Fibroblast of skin of left biceps (primary cell): ENCODE measurements at regions not wholly inside any gene's neighbourhood (a gene's known extent, or its start where the extent isn't known, plus 50 kb on each side); places are given as distances from the start of the nearest gene placed in this dataset.

Experiments
- DNase-seq, 2 experiments: peaks; one replicate each; pipeline ENCODE4 v3.0.0-alpha.2; 2013; ENCODE audit warnings: low read depth in 2 of 2

DNA sequence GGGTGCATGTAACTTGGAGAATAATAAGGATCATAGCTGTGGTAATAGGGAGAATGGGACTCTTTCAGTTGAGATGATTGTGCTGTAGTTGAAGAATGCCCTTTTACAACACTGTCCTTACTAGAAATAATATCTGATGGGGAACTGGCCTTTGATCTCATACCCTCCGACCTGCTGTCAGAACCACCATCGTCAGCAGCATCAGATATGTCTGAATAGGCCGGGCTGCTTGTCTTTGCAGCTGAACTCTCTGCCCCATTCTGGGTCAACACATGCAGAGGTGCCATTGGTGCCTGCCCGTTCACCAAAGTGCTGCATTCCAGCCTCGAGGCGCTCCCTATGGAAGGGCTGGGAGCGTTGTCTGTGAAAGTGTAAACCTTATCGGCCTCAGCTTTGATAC, 99.1 kb downstream of the ZNF608 start:
- no peak for DNase-seq

DNA sequence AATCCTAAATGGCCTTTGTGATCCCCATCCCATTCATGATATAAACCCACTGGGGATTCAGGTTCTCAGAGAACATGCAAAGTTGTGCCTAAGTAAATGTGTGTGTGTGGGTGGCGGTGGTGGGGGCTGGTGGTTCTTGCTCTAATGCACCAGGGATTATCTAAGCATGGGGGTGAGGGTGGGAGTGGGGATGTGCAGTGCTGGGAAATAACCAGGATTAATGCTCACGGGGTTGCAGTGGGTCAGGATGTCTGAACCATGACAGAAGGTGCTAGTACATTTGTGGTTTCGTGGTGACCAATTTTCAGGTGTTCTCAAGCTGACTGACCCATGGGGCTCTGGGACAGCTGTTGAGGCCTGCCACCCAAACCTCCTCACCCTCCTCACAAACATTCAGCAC, 101.0 kb downstream of the ZNF608 start:
- no peak for DNase-seq

DNA sequence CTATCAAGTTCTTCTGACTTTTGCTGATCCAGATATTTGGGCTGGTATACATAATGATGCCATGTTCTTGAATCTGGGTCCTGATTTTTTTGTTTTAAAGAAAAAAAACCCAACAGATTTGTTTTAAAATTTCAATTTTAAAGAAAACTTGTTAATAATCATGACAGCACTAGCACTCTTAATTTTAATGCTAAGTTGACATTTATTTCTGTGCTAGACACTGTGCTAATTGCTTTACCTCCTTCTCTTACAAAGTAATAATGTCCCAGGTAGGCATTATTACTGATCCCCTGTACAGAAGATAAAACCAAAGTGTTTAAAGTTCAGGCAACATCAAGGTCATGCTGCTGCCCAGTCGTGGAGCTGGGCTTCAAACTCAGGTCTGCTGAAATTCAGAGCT, 101.9 kb downstream of the ZNF608 start:
- DNase-seq: no peak

DNA sequence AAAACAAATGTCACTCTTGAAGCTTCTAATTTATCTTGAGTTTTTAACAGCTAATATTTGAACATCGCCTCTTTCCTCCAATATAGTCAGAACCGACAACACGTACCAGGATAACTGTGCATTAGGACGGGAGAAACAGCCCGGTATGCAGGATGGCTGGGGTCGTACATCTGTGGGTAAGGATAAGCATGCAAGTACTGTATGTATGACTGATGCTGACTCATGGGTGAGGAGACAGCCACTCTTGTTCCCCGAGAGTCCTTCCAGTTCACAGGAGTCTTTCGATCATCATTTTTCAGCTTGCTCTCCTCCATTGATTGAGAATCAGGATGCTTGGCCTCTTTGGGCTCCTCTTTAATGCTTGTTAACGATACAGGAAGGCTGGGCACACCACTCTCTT, 102.3 kb downstream of the ZNF608 start:
- DNase-seq: no peak

DNA sequence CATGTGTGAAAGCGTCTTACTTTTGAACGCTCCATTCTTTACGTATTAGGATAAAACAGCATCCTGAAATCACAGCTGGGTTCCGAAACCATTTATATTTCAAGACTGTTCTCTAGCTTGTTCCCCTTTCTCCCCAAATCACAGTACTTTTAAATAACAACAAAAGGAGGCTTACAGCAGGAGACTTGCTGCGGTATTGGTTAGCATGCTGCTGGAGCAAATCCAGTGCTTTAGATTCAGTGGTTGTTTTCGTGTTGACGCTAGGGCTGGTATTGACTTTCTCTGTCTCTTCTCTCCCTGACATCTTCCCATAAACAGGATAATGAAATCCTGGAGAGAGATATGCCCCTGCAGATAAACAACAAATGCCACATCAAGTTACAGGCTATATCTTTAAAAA, 103.1 kb downstream of the ZNF608 start:
- no peak for DNase-seq

DNA sequence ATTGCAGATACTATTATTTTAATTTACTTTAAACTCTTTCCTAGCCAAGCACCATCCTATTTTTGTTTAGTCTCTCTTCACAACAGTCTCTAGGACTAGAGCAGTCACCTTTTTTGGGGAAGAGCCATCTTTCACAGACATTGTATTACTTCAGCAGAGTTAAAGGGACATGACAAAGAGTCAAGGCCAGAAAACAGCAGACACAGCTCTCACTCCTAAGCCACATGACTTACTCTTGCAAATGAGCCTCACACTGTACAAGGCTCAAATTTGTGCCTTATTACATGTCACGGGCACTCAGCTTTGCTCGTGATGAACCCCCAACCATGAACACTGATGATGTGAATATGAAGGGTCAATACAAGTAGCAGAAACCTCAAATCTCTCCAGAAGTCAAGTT, 104.3 kb downstream of the ZNF608 start:
- DNase-seq: no peak

DNA sequence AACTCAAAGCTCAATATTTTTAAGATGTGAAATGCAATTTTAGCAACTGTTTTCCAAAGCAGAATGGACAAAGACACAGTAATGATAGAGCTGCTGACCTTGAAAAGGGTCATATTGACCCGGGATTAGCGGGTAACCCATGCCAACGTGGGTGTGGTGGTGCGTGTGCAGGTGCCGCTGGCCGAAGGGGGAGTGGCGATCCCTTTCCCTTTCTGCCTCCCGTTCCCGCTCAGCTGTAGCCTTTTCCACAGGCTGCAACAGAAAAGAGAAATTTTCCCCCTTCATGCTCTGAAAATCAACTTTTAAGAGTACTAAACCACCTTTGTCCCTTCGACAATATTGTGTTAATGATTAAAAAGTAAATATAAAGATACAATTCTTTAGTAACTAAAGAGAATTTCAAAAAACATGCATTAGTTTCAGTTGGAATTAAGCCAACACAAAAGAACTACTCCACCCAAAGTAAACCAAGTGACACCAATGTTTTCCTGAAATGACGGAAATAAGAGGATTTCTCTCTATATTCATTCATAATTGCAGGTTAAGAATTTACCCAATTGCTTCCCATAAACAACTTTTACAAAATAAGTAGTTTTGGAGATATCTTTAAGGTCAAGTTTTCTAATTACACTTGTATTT, 105.2 kb downstream of the ZNF608 start:
- DNase-seq: no peak

DNA sequence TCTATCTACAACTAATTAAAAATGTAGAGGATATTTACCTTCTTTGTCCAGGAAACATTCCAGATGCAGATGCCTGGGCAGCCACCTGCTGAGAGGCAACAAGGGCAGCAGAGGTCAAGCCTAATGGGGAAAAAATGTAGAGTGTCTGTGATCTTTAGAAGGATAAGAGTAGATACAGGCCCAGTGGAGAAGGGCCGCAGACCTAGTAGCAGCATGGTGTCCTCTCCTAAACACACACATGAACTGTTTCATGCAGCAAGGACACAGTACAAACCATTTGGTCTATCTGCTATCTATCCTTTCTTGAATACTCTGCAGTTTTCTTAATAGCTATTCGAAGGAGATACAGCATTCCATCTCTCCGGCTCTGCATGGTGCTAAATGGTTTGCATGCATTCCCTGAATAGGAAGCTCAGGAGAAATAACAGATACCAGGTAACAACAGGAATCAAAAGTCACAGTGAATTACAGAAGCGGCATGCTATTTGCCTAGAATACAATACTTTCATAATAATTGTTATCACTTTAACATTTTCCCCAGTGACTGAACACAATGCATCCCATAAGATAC, 107.3 kb downstream of the ZNF608 start:
- DNase-seq: no peak

DNA sequence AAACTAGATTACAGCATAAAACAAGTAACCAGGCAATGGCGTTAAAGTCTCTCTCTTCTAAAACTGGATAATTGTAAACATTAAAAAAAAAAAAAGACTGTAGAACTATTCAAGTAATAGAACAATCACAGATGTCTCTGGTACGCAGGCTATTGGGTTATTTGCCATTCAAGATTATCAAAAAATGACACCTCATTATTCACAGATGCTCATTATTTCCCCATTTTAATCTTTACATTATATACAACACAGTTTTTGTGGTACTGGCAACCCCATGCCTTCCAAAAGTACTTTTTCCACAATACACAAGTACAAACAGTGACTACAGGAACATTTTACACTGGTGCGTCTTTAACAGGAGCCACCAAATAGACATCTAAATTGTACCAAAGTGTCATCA, 109.4 kb downstream of the ZNF608 start:
- no peak for DNase-seq

DNA sequence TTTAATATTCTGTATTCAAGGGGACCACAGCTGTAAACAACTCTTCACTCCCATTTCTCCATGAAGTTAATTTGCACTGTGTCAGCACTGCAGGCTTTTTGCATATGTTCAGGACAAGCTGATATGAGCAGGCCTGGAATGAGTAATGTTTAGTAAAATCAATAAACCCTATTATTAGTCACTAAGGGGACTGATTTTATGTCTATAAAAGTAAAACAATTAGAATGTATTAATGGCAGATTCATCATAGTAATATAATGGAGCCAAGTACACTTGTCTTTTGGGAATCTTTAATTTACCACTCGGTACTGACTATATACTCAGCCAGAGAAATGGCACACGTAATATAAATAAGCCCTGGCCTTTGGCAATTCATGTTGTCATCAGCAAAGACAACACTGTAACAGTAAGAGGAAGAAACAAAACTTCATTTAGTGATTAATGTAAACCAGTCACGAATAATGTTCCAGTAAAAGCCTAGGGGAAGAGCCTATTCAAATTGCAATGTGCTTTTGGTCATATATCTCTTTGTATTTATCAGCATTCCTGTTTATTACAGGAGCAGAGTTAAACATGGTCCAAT, 111.6 kb downstream of the ZNF608 start:
- no peak for DNase-seq

DNA sequence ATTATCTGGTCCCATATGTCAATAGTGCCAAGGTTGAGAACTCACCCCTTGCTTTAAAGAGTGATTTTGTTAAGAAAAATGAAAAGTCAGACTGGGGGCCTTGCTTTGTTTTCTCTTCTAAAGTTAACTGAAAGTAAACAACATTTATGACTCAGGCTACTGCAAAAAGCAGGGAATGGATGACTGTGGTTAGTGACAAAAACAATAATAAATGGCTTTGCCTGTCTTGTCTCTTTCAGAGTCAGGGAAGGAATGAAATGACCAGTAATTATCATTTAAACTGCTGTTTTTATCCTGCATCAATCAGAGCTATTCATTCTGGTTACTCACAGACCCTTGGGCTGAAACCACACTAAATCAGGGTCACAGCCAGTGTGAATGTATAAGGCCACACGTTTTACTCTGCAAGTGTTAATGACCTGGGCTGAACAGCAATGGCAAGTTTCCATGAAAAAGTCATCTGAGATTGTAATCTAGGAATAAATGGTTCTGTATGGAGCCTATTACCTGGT, 112.2 kb downstream of the ZNF608 start:
- no peak for DNase-seq

DNA sequence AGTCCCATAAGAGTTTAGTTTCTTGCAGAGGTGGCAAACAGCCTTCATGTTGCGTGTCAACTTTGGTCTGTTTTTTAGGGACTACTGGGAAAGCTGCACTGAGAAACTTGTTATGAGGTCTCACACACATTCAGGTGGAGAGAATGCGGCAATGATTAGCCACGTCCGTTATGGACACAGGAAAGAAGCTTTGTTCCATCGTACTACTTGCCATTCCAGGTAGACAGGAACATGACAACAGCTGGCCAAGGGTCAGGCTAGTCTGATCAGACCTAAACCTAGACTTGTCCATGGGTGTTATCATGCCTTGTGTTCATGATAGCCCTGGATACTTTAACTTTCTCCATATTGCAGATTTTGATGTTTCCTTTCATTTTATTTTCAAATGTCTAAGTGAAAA, 113.2 kb downstream of the ZNF608 start:
- no peak for DNase-seq

DNA sequence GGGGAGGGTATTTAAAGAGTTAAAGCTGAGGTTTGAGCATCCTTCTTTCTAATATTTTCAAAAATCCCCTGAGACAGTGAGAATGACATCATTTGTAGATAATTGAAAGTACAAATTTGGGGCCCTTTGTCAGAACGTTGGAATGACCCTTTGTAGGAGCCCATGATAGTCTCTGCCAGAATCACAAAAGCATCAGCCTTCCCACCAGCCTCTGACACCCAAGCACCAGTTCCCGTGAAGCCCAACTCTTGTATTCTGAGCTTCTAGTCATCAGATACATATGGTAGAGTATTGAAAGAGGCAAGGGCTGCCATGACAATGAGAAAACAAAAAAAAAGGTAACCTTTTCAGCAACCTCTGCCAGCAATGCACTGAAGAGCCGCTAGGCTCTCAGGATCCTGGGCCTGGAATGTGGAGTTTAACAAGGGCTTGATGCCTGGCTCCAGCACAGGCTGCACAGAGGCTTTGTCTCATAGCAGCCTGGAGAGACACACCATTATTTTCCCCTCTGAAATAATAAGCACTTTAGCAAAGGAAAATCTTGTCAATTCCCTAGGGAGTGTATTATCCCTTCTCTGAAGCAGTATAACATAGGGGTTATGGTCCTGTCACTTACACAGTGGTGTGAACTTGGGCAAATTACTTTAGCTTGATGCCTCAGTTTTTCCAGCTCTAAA, 114.4 kb downstream of the ZNF608 start:
- DNase-seq: no peak

DNA sequence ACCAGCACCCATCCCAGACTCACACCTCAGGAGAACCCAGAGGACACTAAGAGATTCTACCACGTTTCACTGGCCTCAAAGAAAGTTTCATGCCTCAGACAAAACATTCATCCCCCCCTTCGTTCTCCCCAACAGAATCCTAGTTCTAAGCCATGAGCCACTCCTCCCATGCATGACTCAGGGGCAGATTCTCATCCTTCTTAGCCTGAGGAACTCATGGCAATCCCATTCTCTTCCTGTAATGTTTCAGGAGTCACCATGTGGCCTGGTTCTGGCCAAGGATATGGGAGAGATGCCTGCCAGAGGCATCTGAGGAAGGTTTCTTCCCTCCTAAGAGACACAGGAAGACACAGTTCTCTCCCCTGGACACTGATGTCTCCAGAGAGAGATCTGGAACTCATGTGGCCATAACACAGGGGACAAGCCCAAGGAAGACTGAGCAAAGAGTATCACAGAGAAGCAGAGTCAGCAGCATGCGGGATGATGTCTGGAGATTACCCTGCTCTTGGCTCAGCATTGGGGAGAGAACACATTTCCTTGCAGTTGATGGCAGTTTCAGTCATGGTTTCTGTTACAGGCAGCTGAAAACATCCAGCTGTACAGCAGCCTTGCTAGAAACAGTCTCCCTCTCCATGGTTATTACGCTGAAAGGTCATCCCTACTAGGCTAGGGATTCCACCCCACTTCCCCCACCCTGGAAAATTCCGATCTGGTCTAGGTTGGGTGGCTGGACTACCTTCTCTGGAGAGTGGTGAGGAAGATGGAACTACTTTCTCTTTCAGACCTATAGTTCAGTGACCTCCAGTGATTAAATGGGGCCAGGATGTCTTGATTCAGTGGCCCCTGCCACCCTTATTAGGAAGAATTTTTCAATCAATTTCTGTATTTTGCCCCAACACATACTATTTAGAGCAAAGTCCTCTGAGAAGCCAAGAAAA, 115.4 kb downstream of the ZNF608 start:
- DNase-seq: no peak

DNA sequence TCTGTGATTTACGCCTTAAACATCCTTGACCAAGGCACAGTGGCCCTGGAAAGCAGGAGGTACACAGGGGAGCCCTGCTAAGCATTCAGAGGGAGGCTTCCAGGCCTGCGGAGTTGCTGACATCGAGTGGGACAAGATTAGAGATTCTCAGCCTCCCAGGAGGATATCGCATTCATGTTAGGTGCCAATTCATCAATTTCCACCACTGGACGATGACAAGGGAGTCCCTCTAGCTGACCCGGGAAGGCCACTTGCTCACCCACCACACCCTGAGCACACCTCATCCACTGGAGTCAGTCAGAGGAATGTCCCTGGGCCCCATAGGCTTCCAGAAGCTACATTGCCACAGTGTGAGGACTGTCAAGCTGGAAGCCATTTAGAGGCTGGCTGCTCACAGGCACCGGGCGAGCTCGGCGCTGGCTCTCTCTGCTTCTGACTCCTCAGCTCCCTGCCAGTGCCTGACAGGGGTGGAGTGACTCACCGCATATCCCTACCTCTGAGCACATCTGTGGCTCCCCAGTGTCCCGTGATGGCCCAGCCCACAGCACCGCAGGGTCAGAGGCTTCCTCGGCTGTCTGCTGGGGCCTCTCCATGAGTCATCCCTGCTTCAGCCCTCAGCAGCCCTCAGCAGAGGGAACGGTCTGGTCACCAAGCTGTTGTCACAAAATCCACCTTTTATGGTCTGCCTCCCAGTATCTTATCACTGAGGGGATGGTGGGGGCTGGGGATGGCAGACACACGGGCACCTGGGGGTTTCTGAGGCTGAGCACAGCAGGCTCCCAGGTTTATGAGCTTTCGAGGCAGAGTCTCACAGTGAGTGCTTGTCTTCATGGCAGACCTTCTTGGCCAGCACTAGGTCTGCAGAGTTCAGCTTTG, 117.5 kb downstream of the ZNF608 start:
- peak; percentile 54 to 60 for DNase-seq

DNA sequence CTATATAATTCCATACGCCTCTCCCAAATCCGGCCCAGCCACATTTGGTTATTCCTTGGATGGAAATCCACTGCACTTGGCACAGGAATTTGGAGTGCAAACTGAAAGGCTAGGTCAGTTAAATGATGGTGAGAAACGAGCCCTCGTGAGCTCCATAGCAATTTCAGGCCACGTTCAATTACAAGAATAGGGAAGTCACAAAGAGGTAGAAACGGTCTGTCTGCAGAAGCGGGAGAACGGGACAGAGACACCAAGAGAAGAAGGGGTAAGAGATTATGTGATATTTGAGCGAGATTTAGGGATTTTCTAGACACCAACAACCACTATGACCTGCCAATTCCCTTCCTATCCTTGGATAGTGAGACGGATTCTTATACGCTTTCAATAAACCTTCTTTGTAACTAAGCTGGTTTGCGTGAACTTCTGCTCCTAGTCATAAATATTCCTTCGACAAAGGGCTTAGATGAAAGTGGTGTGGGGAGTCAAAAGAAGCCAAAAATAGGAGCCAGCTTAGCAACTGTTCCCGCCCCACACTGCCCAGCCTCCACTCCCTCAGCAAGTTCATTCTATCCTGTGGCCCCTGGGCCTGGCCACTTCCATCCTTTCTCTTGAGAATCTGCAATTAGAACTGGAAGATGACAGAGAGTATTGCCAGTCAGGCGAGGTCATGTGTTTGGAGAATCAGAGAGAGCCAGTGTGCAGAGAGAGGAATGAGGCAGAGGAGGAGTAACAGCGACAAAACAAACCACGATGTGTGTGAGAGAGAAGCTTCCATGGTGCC, 118.4 kb downstream of the ZNF608 start:
- no peak for DNase-seq

DNA sequence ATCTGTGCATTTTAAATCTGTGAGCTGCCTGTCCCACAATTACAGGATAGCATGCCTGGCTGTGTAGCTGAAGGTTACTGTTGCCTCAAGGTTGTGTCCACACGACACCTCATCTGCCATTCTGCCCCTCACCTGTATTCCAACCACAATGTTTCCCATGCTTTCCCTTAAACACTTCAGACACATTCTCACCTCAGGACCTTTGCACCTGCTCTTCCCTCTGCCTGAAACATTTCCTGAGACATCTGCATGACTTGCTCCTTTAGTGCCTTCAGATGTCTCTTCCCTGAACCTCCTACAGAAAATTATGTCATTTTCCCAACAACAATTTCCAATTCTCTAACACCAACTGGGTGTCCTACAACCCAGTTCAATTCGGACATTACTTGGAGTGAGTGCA, 120.4 kb downstream of the ZNF608 start:
- no peak for DNase-seq

DNA sequence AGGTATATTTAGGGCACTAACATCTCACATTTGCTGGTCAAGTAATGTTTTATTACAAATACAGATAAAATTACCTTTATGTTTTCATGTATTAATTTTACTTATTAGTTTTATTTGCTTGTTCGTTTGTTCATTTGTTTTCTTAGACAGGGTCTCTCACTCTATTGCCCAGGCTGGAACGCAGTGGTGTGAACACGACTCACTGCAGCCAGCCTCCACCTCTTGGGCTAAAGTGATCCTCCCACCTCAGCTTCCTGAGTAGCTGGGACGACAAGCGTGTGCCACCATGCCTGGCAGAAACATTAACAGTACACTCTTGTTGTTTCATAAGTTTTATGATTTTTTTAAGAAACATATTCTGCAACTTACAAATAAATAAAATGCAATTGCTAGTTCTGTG, 123.2 kb downstream of the ZNF608 start:
- DNase-seq: no peak

DNA sequence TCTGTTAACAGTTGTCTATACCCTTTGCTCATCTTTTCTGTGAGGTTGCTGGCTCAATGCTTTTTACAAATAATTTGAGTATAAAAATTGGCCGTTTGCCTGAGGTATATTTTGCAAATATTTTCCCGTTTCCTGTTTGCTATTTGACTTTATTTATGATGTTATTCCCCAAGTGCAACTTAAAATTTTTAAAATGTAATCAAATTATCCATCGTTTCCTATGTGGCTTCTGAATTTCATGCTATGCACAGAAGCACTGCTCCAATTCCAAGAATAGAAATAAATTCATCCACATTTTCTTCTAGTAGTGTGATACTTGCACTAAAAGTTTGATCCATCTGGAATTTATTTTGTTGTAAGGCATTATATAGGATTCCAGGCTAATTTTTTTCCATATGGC, 123.6 kb downstream of the ZNF608 start:
- no peak for DNase-seq

DNA sequence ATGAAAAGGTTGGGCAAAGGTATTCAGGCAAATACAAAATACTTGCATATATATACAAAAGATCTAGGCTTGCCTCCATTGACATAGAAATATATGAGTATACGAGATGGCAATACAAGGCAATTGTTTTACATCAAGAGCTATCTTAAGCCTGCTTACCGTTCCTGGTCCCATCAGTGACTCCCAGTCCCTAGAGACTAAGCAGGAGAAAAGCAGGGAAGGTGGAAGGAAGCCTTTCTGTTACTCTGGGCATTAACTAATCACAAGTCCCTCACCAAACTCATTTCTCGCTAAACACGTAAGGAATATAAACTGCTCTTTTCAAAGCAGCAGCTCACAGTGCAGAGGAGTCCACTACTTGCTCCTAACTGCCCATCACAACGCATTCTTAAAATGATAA, 125.2 kb downstream of the ZNF608 start:
- DNase-seq: no peak
